Smooth muscle cell of the brain vasculature (primary cell): ENCODE measurements at regions not wholly inside any gene's neighbourhood (a gene's known extent, or its start where the extent isn't known, plus 50 kb on each side); places are given as distances from the start of the nearest gene placed in this dataset.

Source experiments
- DNase-seq: peaks from one replicate; pipeline ENCODE4 v3.0.0-alpha.2; 2012; ENCODE audit warnings: low read depth, low spot score

GRCh38 chr12:77130193-77130592 is 64.8 kb upstream of the E2F7 start:
- DNase-seq, result no peak

- no peak for DNase-seq
Measured at GRCh38 chr12:77124767-77125166, 59.4 kb upstream of the E2F7 start.

- DNase-seq, result no peak
Measured at GRCh38 chr12:77122661-77123060, 57.3 kb upstream of the E2F7 start.

- DNase-seq, result peak; percentile 36
Measured at GRCh38 chr12:77122236-77122635, 56.9 kb upstream of the E2F7 start.

GRCh38 chr12:77120156-77121085 is 55.1 kb upstream of the E2F7 start:
- no peak for DNase-seq

- no peak for DNase-seq
Measured at GRCh38 chr12:77118696-77119095, 53.3 kb upstream of the E2F7 start.

GRCh38 chr12:77116277-77116676 is 50.9 kb upstream of the E2F7 start:
- DNase-seq, result no peak

GRCh38 chr12:77115471-77115870 is 50.1 kb upstream of the E2F7 start:
- no peak for DNase-seq
